A673 (cell line): ENCODE measurements at regions not wholly inside any gene's neighbourhood (a gene's known extent, or its start where the extent isn't known, plus 50 kb on each side); places are given as distances from the start of the nearest gene placed in this dataset.

Source experiments
- BruUV-seq: library from RNA; stranded (reverse); fragments of 400-500 nt; replicated peaks from 2 replicates; lab custom pipeline; 2021; lab: Mats Ljungman, UMichigan
- CTCF ChIA-PET: fragments of 300-600 bp; sonication (Branson Sonifier 250); formaldehyde crosslinking; loops from one replicate; lab custom pipeline; 2022; ENCODE audit warnings: antibody characterized with exemption; lab: Charles Lee
- POLR2A ChIA-PET: fragments of 300-600 bp; sonication (Branson Sonifier 250); formaldehyde crosslinking; loops from one replicate; lab custom pipeline; 2022; ENCODE audit warnings: antibody characterized with exemption; ENCODE audit not compliant: low non-redundant PET; lab: Charles Lee
- DNase-seq: peaks from one replicate; pipeline ENCODE4 v3.0.0-alpha.2; 2015; ENCODE audit warnings: low spot score
- H3K27ac ChIP-seq: fragments of 200-600 bp; sonication (generic); 2 replicates; pipeline ENCODE4 v1.5.1; 2016; ENCODE audit warnings: mixed run types, low read depth, mild to moderate bottlenecking, mixed read lengths, antibody characterized with exemption, low read length; ENCODE audit not compliant: poor library complexity, severe bottlenecking
- H3K27me3 ChIP-seq: fragments of 200-600 bp; sonication (generic); replicated peaks from 2 replicates; pipeline ENCODE4 v1.6.1; 2017; ENCODE audit warnings: mixed run types, low read depth, mild to moderate bottlenecking, mixed read lengths, antibody characterized with exemption, low read length; ENCODE audit not compliant: insufficient read depth, poor library complexity
- H3K36me3 ChIP-seq: fragments of 200-600 bp; sonication (generic); 2 replicates; pipeline ENCODE4 v1.6.1; 2016; ENCODE audit warnings: mixed run types, mild to moderate bottlenecking, mixed read lengths, antibody characterized with exemption, low read length; ENCODE audit not compliant: insufficient read depth, poor library complexity, severe bottlenecking
- H3K4me1 ChIP-seq: fragments of 200-600 bp; sonication (generic); 2 replicates; pipeline ENCODE4 v1.6.1; 2017; ENCODE audit warnings: mixed run types, mild to moderate bottlenecking, mixed read lengths, antibody characterized with exemption, low read length; ENCODE audit not compliant: insufficient read depth, poor library complexity, severe bottlenecking
- H3K4me3 ChIP-seq: fragments of 200-600 bp; sonication (generic); 2 replicates; pipeline ENCODE4 v1.5.1; 2016; ENCODE audit warnings: low read depth, mixed run types, mild to moderate bottlenecking, mixed read lengths, low read length; ENCODE audit not compliant: poor library complexity, severe bottlenecking
- H3K9me3 ChIP-seq: fragments of 200-600 bp; sonication (generic); 2 replicates; pipeline ENCODE4 v1.6.1; 2016; ENCODE audit warnings: mixed run types, low read depth, mild to moderate bottlenecking, mixed read lengths, antibody characterized with exemption, low read length; ENCODE audit not compliant: poor library complexity, severe bottlenecking
- EZH2 ChIP-seq: fragments of 200-600 bp; sonication (generic); IDR thresholded peaks from 2 replicates; pipeline ENCODE4 v1.6.1; 2017; ENCODE audit warnings: borderline replicate concordance, low read depth, mild to moderate bottlenecking, mixed read lengths, antibody characterized with exemption, low read length; ENCODE audit not compliant: poor library complexity, severe bottlenecking
- intact Hi-C: fragments of 100-400 bp; cut with micrococcal nuclease; formaldehyde crosslinking; loops from one replicate; pipeline ENCODE4 v1.10.0; 2022; ENCODE audit not compliant: unreplicated experiment
- TF ChIP-seq, protein P1 (sequence below): fragments of 300-800, 200-600 bp; sonication (generic); conservative IDR thresholded peaks from 2 replicates; pipeline ENCODE4 v1.5.1; 2017; ENCODE audit warnings: low read depth, mild to moderate bottlenecking, antibody characterized with exemption, low read length, moderate library complexity, mixed read lengths

- Histone ChIP-seq H3K4me3 (no peak overlapping the region), H3K27me3 (no peaks in the 10 kb centered on the region), H3K27ac (no peak overlapping the region), H3K36me3 (no peaks in the 10 kb centered on the region), H3K9me3 (no peaks in the 10 kb centered on the region), H3K4me1 (no peaks in the 10 kb centered on the region)
- no peak for DNase-seq
- TF ChIP-seq, protein P1, sequence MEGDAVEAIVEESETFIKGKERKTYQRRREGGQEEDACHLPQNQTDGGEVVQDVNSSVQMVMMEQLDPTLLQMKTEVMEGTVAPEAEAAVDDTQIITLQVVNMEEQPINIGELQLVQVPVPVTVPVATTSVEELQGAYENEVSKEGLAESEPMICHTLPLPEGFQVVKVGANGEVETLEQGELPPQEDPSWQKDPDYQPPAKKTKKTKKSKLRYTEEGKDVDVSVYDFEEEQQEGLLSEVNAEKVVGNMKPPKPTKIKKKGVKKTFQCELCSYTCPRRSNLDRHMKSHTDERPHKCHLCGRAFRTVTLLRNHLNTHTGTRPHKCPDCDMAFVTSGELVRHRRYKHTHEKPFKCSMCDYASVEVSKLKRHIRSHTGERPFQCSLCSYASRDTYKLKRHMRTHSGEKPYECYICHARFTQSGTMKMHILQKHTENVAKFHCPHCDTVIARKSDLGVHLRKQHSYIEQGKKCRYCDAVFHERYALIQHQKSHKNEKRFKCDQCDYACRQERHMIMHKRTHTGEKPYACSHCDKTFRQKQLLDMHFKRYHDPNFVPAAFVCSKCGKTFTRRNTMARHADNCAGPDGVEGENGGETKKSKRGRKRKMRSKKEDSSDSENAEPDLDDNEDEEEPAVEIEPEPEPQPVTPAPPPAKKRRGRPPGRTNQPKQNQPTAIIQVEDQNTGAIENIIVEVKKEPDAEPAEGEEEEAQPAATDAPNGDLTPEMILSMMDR = no peak
- no peak for TF ChIP-seq EZH2
- no TSS peak for BruUV-seq
- intact Hi-C loops = no loop called here
- ChIA-PET CTCF (no interaction called here), POLR2A (no interaction called here)
These were observed 249.5 kb upstream of the AZI2 start for GRCh38 chr3:28598165-28598564.

DNA sequence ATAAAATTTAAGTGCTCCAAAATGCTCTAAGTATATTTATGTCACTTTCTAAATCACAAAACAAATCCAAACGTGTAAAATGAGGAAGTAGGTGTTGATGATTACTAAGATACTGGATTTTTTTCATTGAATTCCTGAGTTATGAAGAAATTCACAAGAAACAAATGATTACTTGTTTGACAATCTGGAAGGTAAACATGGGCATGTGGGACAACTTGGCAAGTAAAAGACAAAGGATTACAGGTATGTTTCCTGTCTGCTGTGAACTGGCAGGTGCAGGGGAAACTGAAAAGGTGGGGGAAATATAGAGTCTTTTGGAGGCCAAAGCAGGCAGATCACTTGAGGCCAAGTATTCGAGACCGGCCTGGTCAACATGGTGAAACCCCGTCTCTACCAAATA lies 252.7 kb upstream of the AZI2 start:
- intact Hi-C loops = no loop called here
- Histone ChIP-seq H3K4me1 (no peaks in the 10 kb centered on the region), H3K36me3 (no peaks in the 10 kb centered on the region), H3K4me3 (no peak overlapping the region), H3K27me3 (no peaks in the 10 kb centered on the region), H3K9me3 (no peaks in the 10 kb centered on the region), H3K27ac (no peak overlapping the region)
- POLR2A ChIA-PET = no interaction called here
- TF ChIP-seq EZH2 = no peak
- TF ChIP-seq, protein P1 = no peak
- BruUV-seq = no TSS peak
- CTCF ChIA-PET = no interaction called here
- no peak for DNase-seq

GRCh38 chr3:28606283-28606682 lies 257.7 kb upstream of the AZI2 start:
- no peaks in the 10 kb centered on the region for H3K36me3 ChIP-seq
- H3K4me1 ChIP-seq = no peaks in the 10 kb centered on the region
- no peaks in the 10 kb centered on the region for H3K9me3 ChIP-seq
- H3K27me3 ChIP-seq = no peaks in the 10 kb centered on the region
- POLR2A ChIA-PET = no interaction called here
- DNase-seq = no peak
- BruUV-seq = no TSS peak
- no peak overlapping the region for H3K27ac ChIP-seq
- no peak for TF ChIP-seq EZH2
- TF ChIP-seq, protein P1 = no peak
- no peak overlapping the region for H3K4me3 ChIP-seq
- intact Hi-C loops = no loop called here
- CTCF ChIA-PET = no interaction called here
